SU-DHL-6 (cell line): ENCODE measurements at regions not wholly inside any gene's neighbourhood (a gene's known extent, or its start where the extent isn't known, plus 50 kb on each side); places are given as distances from the start of the nearest gene placed in this dataset.
"Not testable (repeated sequence)": the region's sequence is repeated elsewhere in the genome, so short reads cannot be mapped to it uniquely, and the experiment has no call there.

Experiments used
- EZH2phosphoT487 ChIP-seq: fragments of 200-600 bp; sonication (generic), shearing (Covaris generic); conservative IDR thresholded peaks from 2 replicates; pipeline ENCODE4 v1.6.1; 2018; ENCODE audit warnings: mild to moderate bottlenecking, antibody characterized with exemption, low read length, moderate library complexity, mixed read lengths
- TF ChIP-seq, protein P1 (sequence below): fragments of 200-600 bp; sonication (generic); IDR thresholded peaks from one replicate; pipeline ENCODE4 v1.5.1; 2017; ENCODE audit warnings: antibody characterized with exemption, mild to moderate bottlenecking, low read length, moderate library complexity; ENCODE audit not compliant: insufficient read depth, poor library complexity, severe bottlenecking

DNA sequence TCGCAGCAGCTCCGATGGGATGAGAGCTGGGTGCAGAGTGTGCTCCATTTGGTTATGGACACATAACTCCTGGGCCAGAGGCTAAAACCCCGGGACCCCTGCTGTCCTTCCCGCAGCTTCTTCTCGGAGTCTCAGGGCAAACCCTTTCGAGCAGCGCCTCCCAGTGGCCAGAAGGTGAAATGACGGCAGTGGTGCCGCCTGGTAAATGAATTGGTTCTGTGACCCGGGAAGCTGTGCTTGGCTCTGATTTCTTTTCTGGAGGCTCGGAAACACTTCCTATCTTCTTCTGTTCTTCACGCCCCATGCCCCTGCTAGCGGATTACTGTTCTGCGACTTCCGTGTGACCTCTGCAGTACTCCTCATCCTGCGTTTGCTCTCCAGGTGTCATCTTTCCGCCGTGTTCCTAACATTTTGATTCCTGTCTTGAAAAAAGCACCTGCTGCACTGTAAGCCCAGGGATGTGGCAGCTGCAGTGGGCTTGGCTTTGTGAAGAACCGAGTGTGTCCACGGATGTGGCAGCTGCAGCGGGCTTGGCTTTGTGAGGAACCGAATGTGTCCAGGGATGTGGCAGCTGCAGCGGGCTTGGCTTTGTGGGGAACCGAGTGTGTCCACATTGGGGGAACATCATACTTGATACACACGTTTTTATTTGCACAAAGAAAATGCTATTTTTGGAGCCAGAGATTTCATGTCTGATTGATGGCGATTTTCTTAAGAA, 118.0 kb upstream of the ALDH3B2 start:
- TF ChIP-seq, protein P1, sequence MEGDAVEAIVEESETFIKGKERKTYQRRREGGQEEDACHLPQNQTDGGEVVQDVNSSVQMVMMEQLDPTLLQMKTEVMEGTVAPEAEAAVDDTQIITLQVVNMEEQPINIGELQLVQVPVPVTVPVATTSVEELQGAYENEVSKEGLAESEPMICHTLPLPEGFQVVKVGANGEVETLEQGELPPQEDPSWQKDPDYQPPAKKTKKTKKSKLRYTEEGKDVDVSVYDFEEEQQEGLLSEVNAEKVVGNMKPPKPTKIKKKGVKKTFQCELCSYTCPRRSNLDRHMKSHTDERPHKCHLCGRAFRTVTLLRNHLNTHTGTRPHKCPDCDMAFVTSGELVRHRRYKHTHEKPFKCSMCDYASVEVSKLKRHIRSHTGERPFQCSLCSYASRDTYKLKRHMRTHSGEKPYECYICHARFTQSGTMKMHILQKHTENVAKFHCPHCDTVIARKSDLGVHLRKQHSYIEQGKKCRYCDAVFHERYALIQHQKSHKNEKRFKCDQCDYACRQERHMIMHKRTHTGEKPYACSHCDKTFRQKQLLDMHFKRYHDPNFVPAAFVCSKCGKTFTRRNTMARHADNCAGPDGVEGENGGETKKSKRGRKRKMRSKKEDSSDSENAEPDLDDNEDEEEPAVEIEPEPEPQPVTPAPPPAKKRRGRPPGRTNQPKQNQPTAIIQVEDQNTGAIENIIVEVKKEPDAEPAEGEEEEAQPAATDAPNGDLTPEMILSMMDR, result not testable (repeated sequence)
- TF ChIP-seq EZH2phosphoT487, result not testable (repeated sequence)
